ENCODE measurements at regions not wholly inside any gene's neighbourhood (a gene's known extent, or its start where the extent isn't known, plus 50 kb on each side); places are given as distances from the start of the nearest gene placed in this dataset.

GRCh38 chr2:146287281-146287680 lies 1557.5 kb upstream of the ACVR2A start:
- in situ Hi-C loops (cut with MboI; ENCODE audit: low sequenced_read_pairs), result no loop called here

DNA sequence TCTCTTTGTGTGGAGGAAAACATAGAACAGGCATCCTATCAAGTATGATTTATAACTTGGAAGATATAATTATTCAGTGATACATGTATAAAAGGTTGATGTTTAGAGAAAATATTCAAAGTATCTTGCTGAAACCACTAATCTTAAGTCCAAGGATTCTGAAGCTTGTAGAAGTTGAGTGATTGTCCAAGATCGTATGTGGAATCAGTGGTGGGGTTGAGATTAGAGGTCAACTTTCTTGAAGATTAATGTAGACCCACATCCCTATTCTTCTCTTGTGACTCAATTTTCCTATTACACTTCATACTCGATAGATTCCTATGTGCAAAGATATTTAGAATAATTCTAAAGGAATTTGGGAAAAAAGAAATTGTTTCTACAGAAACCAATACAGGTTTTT lies 1565.9 kb upstream of the ACVR2A start:
- in situ Hi-C loops (cut with MboI; ENCODE audit: low sequenced_read_pairs), result no loop called here

DNA sequence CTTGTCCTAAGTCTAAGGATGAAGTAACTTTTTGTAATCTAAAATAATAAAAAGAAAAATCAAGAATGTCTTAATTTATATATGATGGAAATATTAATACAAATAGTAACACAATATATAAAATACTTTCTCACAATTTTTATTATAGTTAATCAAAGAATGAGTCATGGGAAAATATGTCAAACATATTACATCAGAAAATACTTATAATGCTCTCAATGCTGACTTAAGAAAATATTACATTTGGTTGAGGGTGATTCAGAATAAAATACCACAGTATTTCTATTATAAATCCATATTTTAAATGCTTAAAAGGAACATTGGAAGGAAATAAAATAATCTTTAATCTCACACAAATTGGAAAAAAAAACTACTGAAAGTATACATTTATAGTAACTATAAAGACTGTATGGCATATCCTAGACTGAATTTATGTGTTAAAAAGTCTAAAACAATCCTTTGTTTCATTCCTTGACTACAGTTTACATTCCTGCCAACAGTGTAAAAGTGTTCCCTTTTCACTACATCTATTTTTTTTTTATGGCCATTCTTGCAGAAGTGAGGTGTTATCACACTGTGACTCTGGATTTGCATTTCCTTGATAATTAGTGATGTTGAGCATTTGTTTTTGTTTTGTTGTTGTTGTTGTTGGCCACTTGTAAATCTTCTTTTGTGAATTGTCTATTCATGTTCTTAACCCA lies 1573.5 kb upstream of the ACVR2A start:
- in situ Hi-C loops (cut with MboI; ENCODE audit: low sequenced_read_pairs), result no loop called here

DNA sequence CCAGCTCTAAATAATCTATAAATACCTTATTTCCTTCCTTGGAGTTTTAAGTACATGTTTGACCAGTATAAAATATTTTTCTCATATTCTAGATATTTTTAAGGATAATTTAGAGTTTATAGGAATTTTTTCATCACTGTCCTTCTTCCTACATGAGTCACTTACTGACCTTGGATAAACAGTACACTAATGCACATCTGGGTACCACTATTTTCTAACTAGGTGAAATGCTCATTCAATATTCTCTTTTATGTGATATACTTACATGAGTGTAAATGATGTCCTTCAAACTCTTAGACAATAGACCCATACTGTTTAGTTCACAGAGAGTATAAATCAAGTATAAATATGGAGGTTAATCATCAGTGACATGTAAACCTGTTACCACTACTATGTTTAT lies 1574.2 kb upstream of the ACVR2A start:
- in situ Hi-C loops (cut with MboI; ENCODE audit: low sequenced_read_pairs), result no loop called here

GRCh38 chr2:146267093-146267492 lies 1577.7 kb upstream of the ACVR2A start:
- in situ Hi-C loops (cut with MboI; ENCODE audit: low sequenced_read_pairs), result no loop called here

- in situ Hi-C loops (cut with MboI; ENCODE audit: low sequenced_read_pairs), result no loop called here
Observed at GRCh38 chr2:146265656-146266055, 1579.2 kb upstream of the ACVR2A start.

GRCh38 chr2:146262606-146263005 lies 1582.2 kb upstream of the ACVR2A start:
- in situ Hi-C loops (cut with MboI; ENCODE audit: low sequenced_read_pairs), result no loop called here

DNA sequence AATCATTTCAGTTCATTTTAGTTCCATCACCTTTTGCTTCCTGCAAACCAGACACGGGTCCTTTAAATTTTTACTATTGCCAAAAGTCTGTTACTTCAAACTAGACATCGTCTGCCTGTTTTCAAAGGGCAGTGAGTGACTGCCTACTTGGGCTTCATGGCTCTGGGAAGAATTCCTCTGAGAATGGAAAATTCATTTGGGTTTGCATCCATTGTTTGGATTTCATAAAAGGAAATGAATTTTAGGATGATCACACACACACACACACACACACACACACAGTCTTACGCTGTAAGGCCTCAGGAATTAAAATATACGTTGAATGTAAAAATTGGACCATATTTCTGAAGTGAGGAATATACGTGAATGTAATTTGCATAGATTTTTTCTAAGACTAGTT lies 1584.3 kb upstream of the ACVR2A start:
- in situ Hi-C loops (cut with MboI; ENCODE audit: low sequenced_read_pairs), result no loop called here

GRCh38 chr2:146259816-146260215 lies 1585.0 kb upstream of the ACVR2A start:
- in situ Hi-C loops (cut with MboI; ENCODE audit: low sequenced_read_pairs), result no loop called here

DNA sequence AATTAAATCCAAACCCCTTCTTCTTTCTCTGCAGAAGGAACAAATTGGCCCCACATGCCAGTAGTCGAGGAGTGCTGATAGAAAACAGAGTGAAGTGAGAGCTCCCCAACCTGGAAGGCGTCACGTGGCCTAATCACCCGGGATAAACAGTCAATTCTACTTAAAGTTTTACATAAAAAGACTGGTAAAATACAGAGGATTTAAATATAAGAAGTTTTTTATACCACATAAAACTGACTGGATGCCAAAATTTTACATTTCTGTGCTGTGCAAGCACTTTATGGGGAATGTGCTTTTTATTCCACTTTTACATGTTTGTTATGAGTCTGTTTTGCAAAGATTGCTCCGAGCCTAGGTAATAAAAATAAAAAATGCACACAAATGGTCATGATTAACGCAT lies 1586.8 kb upstream of the ACVR2A start:
- in situ Hi-C loops (cut with MboI; ENCODE audit: low sequenced_read_pairs), result no loop called here

GRCh38 chr2:146252119-146252518 lies 1592.7 kb upstream of the ACVR2A start:
- in situ Hi-C loops (cut with MboI; ENCODE audit: low sequenced_read_pairs), result no loop called here

- in situ Hi-C loops (cut with MboI; ENCODE audit: low sequenced_read_pairs), result no loop called here
Observed at GRCh38 chr2:146251328-146251727, 1593.5 kb upstream of the ACVR2A start.

GRCh38 chr2:146246736-146247523 lies 1597.9 kb upstream of the ACVR2A start:
- in situ Hi-C loops (cut with MboI; ENCODE audit: low sequenced_read_pairs), result no loop called here

GRCh38 chr2:146246002-146246735 lies 1598.7 kb upstream of the ACVR2A start:
- in situ Hi-C loops (cut with MboI; ENCODE audit: low sequenced_read_pairs), result no loop called here

- in situ Hi-C loops (cut with MboI; ENCODE audit: low sequenced_read_pairs), result no loop called here
Observed at GRCh38 chr2:146244830-146245229, 1600.0 kb upstream of the ACVR2A start.

GRCh38 chr2:146244131-146244530 lies 1600.7 kb upstream of the ACVR2A start:
- in situ Hi-C loops (cut with MboI; ENCODE audit: low sequenced_read_pairs), result no loop called here

DNA sequence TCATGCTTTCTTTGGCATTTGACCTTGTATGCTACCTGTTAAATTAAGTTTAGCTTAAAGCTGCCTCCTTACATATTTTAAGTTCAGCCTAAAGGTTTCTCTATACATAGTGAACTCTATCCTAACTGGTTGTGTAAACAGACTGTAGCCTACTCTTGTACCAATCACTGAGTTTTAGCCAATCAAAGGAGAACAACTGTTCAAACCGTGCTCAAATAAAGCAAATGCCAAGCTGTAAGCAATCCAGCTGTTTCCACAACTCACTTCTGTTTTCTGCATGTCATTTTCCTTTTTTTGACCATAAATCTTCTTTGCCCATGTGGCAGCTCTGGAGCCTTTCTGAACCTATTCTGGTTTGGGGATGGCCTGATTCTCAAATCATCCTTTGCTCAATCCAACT lies 1603.8 kb upstream of the ACVR2A start:
- in situ Hi-C loops (cut with MboI; ENCODE audit: low sequenced_read_pairs), result no loop called here

DNA sequence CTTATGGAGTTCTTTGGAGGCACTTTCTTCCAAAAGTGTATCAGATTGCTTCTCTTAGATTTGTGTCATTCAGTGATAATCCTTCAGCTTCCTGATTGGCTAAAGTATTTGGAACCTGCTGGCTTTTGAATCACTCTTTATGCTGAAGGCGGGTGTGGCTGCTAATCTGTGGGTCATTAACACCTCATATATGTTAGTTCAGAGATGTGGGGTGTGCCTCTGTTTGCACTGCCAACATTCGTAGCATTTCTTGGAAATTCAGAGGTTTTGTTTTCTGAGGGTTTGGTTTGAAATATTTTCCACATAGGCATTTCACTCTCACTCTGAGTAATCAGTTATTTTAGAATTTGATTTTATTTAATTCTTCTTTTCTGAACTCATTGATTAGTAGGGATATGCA lies 1604.4 kb upstream of the ACVR2A start:
- in situ Hi-C loops (cut with MboI; ENCODE audit: low sequenced_read_pairs), result no loop called here

GRCh38 chr2:146239392-146240135 lies 1605.3 kb upstream of the ACVR2A start:
- in situ Hi-C loops (cut with MboI; ENCODE audit: low sequenced_read_pairs), result no loop called here

GRCh38 chr2:146238254-146238966 lies 1606.4 kb upstream of the ACVR2A start:
- in situ Hi-C loops (cut with MboI; ENCODE audit: low sequenced_read_pairs), result no loop called here
